NT2/D1 (cell line): ENCODE measurements at regions not wholly inside any gene's neighbourhood (a gene's known extent, or its start where the extent isn't known, plus 50 kb on each side); places are given as distances from the start of the nearest gene placed in this dataset.
A peak's percentile ranks its signal among the peaks of the same experiment; 100 is the strongest.

Experiments
- DNase-seq: peaks from one replicate; pipeline ENCODE4 v3.0.0-alpha.2; 2011; ENCODE audit warnings: low read depth, low spot score
- H3K27me3 ChIP-seq: 2 replicates; pipeline ENCODE4 v1.6.0; 2011; ENCODE audit warnings: mild to moderate bottlenecking; ENCODE audit not compliant: insufficient read length, insufficient read depth
- H3K36me3 ChIP-seq: 2 replicates; pipeline ENCODE4 v1.6.1; 2011; ENCODE audit warnings: mild to moderate bottlenecking, low read length, mixed read lengths; ENCODE audit not compliant: insufficient read depth, insufficient read length
- H3K4me1 ChIP-seq: 2 replicates; pipeline ENCODE4 v1.5.1; 2011; ENCODE audit not compliant: insufficient read depth, insufficient read length
- H3K4me3 ChIP-seq: 2 replicates; pipeline ENCODE4 v1.5.1; 2011; ENCODE audit warnings: low read depth; ENCODE audit not compliant: insufficient read length
- H3K9ac ChIP-seq: 2 replicates; pipeline ENCODE4 v1.6.0; 2011; ENCODE audit warnings: low read depth; ENCODE audit not compliant: insufficient read length
- H3K9me3 ChIP-seq: 2 replicates; pipeline ENCODE4 v1.5.1; 2011; ENCODE audit warnings: mild to moderate bottlenecking, low read length; ENCODE audit not compliant: insufficient read depth
- SUZ12 ChIP-seq: IDR thresholded peaks from 2 replicates; pipeline ENCODE4 v1.6.1; 2011; ENCODE audit not compliant: insufficient read length, insufficient read depth; ENCODE audit errors: extremely low read depth
- YY1 ChIP-seq: IDR thresholded peaks from 2 replicates; pipeline ENCODE4 v1.6.1; 2011; ENCODE audit not compliant: insufficient read length, insufficient read depth
- ZNF274 ChIP-seq: IDR thresholded peaks from 2 replicates; pipeline ENCODE4 v1.6.1; 2011; ENCODE audit warnings: mild to moderate bottlenecking, low read depth, low read length

GRCh38 chr20:18957328-18957727, 143.7 kb downstream of the SCP2D1 start:
- TF ChIP-seq ZNF274 (no peak), SUZ12 (no peak), YY1 (no peak)
- H3K9me3 ChIP-seq = no peaks in the 10 kb centered on the region; the same call in 1 of the 2 replicates
- no peaks in the 10 kb centered on the region for H3K27me3 ChIP-seq
- no peaks in the 10 kb centered on the region for H3K36me3 ChIP-seq
- DNase-seq = peak; percentile 56
- H3K9ac ChIP-seq = no peak overlapping the region
- H3K4me3 ChIP-seq = no peak overlapping the region
- H3K4me1 ChIP-seq = peaks cover 3% of the 10 kb centered on the region

- H3K9me3 ChIP-seq = no peaks in the 10 kb centered on the region
- no peaks in the 10 kb centered on the region for H3K27me3 ChIP-seq
- no peaks in the 10 kb centered on the region for H3K4me1 ChIP-seq
- H3K4me3 ChIP-seq = no peak overlapping the region
- TF ChIP-seq ZNF274 = no peak
- TF ChIP-seq YY1 = no peak
- no peak for TF ChIP-seq SUZ12
- H3K36me3 ChIP-seq = no peaks in the 10 kb centered on the region
- no peak overlapping the region for H3K9ac ChIP-seq
- DNase-seq = no peak
These were observed 157.5 kb downstream of the SCP2D1 start for GRCh38 chr20:18971121-18971520.

GRCh38 chr20:18971574-18971973, 158.0 kb downstream of the SCP2D1 start:
- Histone ChIP-seq H3K27me3 (no peaks in the 10 kb centered on the region), H3K9ac (no peak overlapping the region), H3K4me3 (no peak overlapping the region), H3K36me3 (no peaks in the 10 kb centered on the region), H3K4me1 (no peaks in the 10 kb centered on the region), H3K9me3 (no peaks in the 10 kb centered on the region)
- DNase-seq = no peak
- TF ChIP-seq YY1 (no peak), ZNF274 (no peak), SUZ12 (no peak)

GRCh38 chr20:18972251-18972876, 158.8 kb downstream of the SCP2D1 start:
- H3K9me3 ChIP-seq = no peaks in the 10 kb centered on the region
- TF ChIP-seq YY1 (no peak), SUZ12 (no peak), ZNF274 (no peak)
- no peaks in the 10 kb centered on the region for H3K36me3 ChIP-seq
- no peak overlapping the region for H3K4me3 ChIP-seq
- H3K27me3 ChIP-seq = no peaks in the 10 kb centered on the region
- no peak for DNase-seq
- H3K9ac ChIP-seq = no peak overlapping the region
- no peaks in the 10 kb centered on the region for H3K4me1 ChIP-seq

- Histone ChIP-seq H3K4me1 (no peaks in the 10 kb centered on the region), H3K27me3 (no peaks in the 10 kb centered on the region), H3K9me3 (no peaks in the 10 kb centered on the region), H3K4me3 (no peak overlapping the region), H3K9ac (no peak overlapping the region), H3K36me3 (no peaks in the 10 kb centered on the region)
- TF ChIP-seq ZNF274 (no peak), SUZ12 (no peak), YY1 (no peak)
- no peak for DNase-seq
These were observed 160.1 kb downstream of the SCP2D1 start for GRCh38 chr20:18973529-18974173.

DNA sequence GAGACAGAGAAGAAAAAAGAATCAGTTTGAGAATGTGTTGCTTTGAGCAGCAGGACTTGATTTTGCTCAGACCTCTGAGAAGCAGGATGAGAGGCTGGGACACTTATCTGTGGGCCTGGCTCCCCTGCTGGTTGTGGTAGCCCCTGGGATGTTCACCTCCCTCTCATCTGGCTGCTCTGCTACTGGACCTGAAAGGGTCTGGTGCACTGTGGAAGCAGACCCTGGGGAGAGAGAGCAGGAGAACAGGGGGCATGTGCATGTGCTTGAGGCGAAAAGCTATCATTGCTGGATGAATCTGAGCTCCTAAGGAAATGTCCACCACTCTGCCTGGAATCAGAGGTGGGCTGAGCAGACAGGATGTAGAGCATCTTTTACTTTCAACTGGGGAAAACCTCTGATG, 161.1 kb downstream of the SCP2D1 start:
- no peak for DNase-seq
- H3K36me3 ChIP-seq = no peaks in the 10 kb centered on the region
- H3K4me1 ChIP-seq = no peaks in the 10 kb centered on the region
- TF ChIP-seq ZNF274 (no peak), SUZ12 (no peak), YY1 (no peak)
- no peak overlapping the region for H3K9ac ChIP-seq
- no peaks in the 10 kb centered on the region for H3K27me3 ChIP-seq
- H3K9me3 ChIP-seq = no peaks in the 10 kb centered on the region
- H3K4me3 ChIP-seq = no peak overlapping the region

DNA sequence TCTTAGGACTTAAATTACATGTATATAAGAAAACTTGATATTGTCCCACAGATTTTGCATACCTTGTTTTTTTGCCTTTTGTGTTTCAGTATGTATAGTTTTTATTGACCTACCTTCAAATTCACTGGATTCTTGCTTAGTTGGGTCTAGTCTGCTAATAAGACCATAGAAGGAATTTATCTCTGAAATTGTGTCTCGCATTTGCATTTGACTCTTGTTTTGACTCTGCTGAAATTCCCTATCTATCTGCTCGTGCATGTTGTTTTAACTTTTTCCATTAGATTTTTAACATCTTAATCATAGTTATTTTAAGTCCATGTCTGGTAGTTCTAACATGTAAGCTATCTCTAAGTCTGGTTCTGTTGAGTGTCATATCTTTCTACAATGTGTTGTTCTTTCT, 163.9 kb downstream of the SCP2D1 start:
- TF ChIP-seq ZNF274 = no peak
- TF ChIP-seq YY1 = no peak
- no peak for TF ChIP-seq SUZ12
- no peaks in the 10 kb centered on the region for H3K4me1 ChIP-seq
- no peak overlapping the region for H3K9ac ChIP-seq
- H3K27me3 ChIP-seq = no peaks in the 10 kb centered on the region
- H3K4me3 ChIP-seq = no peak overlapping the region
- no peaks in the 10 kb centered on the region for H3K9me3 ChIP-seq
- H3K36me3 ChIP-seq = no peaks in the 10 kb centered on the region
- DNase-seq = no peak
